ENCODE measurements at regions not wholly inside any gene's neighbourhood (a gene's known extent, or its start where the extent isn't known, plus 50 kb on each side); places are given as distances from the start of the nearest gene placed in this dataset.
"Not testable (repeated sequence)": the region's sequence is repeated elsewhere in the genome, so short reads cannot be mapped to it uniquely, and the experiment has no call there.

DNA sequence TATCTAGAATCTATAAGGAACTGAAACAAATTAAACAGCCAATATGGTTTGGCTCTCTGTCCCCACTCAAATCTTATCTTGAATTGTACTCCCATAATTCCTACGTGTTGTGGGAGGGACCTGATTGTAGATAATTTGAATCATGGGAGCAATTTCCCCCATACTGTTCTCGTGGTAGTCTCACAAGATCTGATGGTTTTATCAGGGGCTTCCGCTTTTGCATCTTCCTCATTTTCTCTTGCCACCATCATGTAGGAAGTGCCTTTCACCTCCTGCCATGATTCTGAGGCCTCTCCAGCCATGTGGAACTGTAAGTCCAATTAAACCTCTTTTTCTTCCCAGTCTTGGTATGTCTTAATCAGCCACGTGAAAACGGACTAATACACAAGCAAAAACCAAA is 185.0 kb downstream of the TBX15 start:
- TF ChIP-seq, protein P1, sequence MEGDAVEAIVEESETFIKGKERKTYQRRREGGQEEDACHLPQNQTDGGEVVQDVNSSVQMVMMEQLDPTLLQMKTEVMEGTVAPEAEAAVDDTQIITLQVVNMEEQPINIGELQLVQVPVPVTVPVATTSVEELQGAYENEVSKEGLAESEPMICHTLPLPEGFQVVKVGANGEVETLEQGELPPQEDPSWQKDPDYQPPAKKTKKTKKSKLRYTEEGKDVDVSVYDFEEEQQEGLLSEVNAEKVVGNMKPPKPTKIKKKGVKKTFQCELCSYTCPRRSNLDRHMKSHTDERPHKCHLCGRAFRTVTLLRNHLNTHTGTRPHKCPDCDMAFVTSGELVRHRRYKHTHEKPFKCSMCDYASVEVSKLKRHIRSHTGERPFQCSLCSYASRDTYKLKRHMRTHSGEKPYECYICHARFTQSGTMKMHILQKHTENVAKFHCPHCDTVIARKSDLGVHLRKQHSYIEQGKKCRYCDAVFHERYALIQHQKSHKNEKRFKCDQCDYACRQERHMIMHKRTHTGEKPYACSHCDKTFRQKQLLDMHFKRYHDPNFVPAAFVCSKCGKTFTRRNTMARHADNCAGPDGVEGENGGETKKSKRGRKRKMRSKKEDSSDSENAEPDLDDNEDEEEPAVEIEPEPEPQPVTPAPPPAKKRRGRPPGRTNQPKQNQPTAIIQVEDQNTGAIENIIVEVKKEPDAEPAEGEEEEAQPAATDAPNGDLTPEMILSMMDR (IDR thresholded peaks at IDR 0.05): not testable (repeated sequence)
- TF ChIP-seq POLR2AphosphoS5, POLR2A, EP300 (IDR thresholded peaks at IDR 0.05): not testable (repeated sequence)
